ENCODE measurements at regions not wholly inside any gene's neighbourhood (a gene's known extent, or its start where the extent isn't known, plus 50 kb on each side); places are given as distances from the start of the nearest gene placed in this dataset.

- no peak for DNase-seq
Observed at GRCh38 chr5:25646421-25647341, 1001.9 kb upstream of the CDH10 start.

GRCh38 chr5:25641124-25641523 lies 996.3 kb upstream of the CDH10 start:
- no peak for TF ChIP-seq POLR2A (IDR thresholded peaks at IDR 0.05; ENCODE audit: low read length)
- TF ChIP-seq GATA1 (IDR thresholded peaks at IDR 0.05; ENCODE audit: low read depth, low read length), result no peak
- no peak for DNase-seq

More at GRCh38 chr5:25646421-25647341, 1001.9 kb upstream of the CDH10 start:
- TF ChIP-seq GATA1 (IDR thresholded peaks at IDR 0.05; ENCODE audit: low read depth, low read length), result no peak
- no peak for TF ChIP-seq POLR2A (IDR thresholded peaks at IDR 0.05; ENCODE audit: low read length)

- no peak for DNase-seq
- TF ChIP-seq GATA1 (IDR thresholded peaks at IDR 0.05; ENCODE audit: low read depth, low read length), result no peak
- TF ChIP-seq POLR2A (IDR thresholded peaks at IDR 0.05; ENCODE audit: low read length), result no peak
Observed at GRCh38 chr5:25619273-25619672, 974.5 kb upstream of the CDH10 start.

- TF ChIP-seq GATA1 (IDR thresholded peaks at IDR 0.05; ENCODE audit: low read depth, low read length) (no peak), POLR2A (IDR thresholded peaks at IDR 0.05; ENCODE audit: low read length) (no peak)
- DNase-seq, result no peak
Observed at GRCh38 chr5:25618821-25619220, 974.0 kb upstream of the CDH10 start.

- no peak for TF ChIP-seq GATA1 (IDR thresholded peaks at IDR 0.05; ENCODE audit: low read depth, low read length)
- no peak for TF ChIP-seq POLR2A (IDR thresholded peaks at IDR 0.05; ENCODE audit: low read length)
- DNase-seq, result no peak
Observed at GRCh38 chr5:25614466-25614865, 969.7 kb upstream of the CDH10 start.

GRCh38 chr5:25604681-25605080 lies 959.9 kb upstream of the CDH10 start:
- TF ChIP-seq GATA1 (IDR thresholded peaks at IDR 0.05; ENCODE audit: low read depth, low read length), result no peak
- no peak for TF ChIP-seq POLR2A (IDR thresholded peaks at IDR 0.05; ENCODE audit: low read length)
- no peak for DNase-seq

GRCh38 chr5:25579111-25579510 lies 934.3 kb upstream of the CDH10 start:
- TF ChIP-seq GATA1 (IDR thresholded peaks at IDR 0.05; ENCODE audit: low read depth, low read length) (no peak), POLR2A (IDR thresholded peaks at IDR 0.05; ENCODE audit: low read length) (no peak)
- DNase-seq, result no peak

GRCh38 chr5:25573691-25574090 lies 928.9 kb upstream of the CDH10 start:
- TF ChIP-seq POLR2A (IDR thresholded peaks at IDR 0.05; ENCODE audit: low read length), result no peak
- TF ChIP-seq GATA1 (IDR thresholded peaks at IDR 0.05; ENCODE audit: low read depth, low read length), result no peak
- no peak for DNase-seq

- TF ChIP-seq POLR2A (IDR thresholded peaks at IDR 0.05; ENCODE audit: low read length), result no peak
- TF ChIP-seq GATA1 (IDR thresholded peaks at IDR 0.05; ENCODE audit: low read depth, low read length), result no peak
Observed at GRCh38 chr5:25570067-25570583, 925.3 kb upstream of the CDH10 start.

GRCh38 chr5:25568989-25569625 lies 924.3 kb upstream of the CDH10 start:
- peak; percentile 1 to 2 for DNase-seq
- no peak for TF ChIP-seq GATA1 (IDR thresholded peaks at IDR 0.05; ENCODE audit: low read depth, low read length)
- TF ChIP-seq POLR2A (IDR thresholded peaks at IDR 0.05; ENCODE audit: low read length), result no peak

More at GRCh38 chr5:25570067-25570583, 925.3 kb upstream of the CDH10 start:
- no peak for DNase-seq

- DNase-seq, result no peak
Observed at GRCh38 chr5:25568294-25568693, 923.5 kb upstream of the CDH10 start.

GRCh38 chr5:25567881-25568280 lies 923.1 kb upstream of the CDH10 start:
- TF ChIP-seq GATA1 (IDR thresholded peaks at IDR 0.05; ENCODE audit: low read depth, low read length), result no peak
- TF ChIP-seq POLR2A (IDR thresholded peaks at IDR 0.05; ENCODE audit: low read length), result no peak
- no peak for DNase-seq

More at GRCh38 chr5:25568294-25568693, 923.5 kb upstream of the CDH10 start:
- no peak for TF ChIP-seq GATA1 (IDR thresholded peaks at IDR 0.05; ENCODE audit: low read depth, low read length)
- no peak for TF ChIP-seq POLR2A (IDR thresholded peaks at IDR 0.05; ENCODE audit: low read length)

GRCh38 chr5:25562656-25563055 lies 917.9 kb upstream of the CDH10 start:
- DNase-seq, result no peak
- TF ChIP-seq GATA1 (IDR thresholded peaks at IDR 0.05; ENCODE audit: low read depth, low read length) (no peak), POLR2A (IDR thresholded peaks at IDR 0.05; ENCODE audit: low read length) (no peak)

- DNase-seq, result no peak
- TF ChIP-seq POLR2A (IDR thresholded peaks at IDR 0.05; ENCODE audit: low read length) (no peak), GATA1 (IDR thresholded peaks at IDR 0.05; ENCODE audit: low read depth, low read length) (no peak)
Observed at GRCh38 chr5:25554077-25554476, 909.3 kb upstream of the CDH10 start.

Measured in erythroblast (primary cell).